ENCODE measurements at regions not wholly inside any gene's neighbourhood (a gene's known extent, or its start where the extent isn't known, plus 50 kb on each side); places are given as distances from the start of the nearest gene placed in this dataset.
A peak's percentile ranks its signal among the peaks of the same experiment; 100 is the strongest.

- H3K36me3 Mint-ChIP-seq: no peaks in the 10 kb centered on the region
- POLR2A ChIA-PET: no interaction called here
Measured at GRCh38 chr7:85573346-85573745, 386.5 kb upstream of the SEMA3D start.

GRCh38 chr7:85570898-85571297 lies 384.0 kb upstream of the SEMA3D start:
- Mint-ChIP-seq H3K27me3 (no peaks in the 10 kb centered on the region), H3K9me3 (peaks cover 1 to 4% (median 3%) of the 10 kb centered on the region in 5 donors), H3K36me3 (peaks cover 0 to 2% (median 0%) of the 10 kb centered on the region in 3 donors), H3K4me3 (no peak overlapping the region), H3K27ac (no peak overlapping the region), H3K4me1 (no peaks in the 10 kb centered on the region)
- no peaks in the 10 kb centered on the region for H3K27me3 ChIP-seq (ENCODE audit: insufficient read depth, low read length, poor library complexity, severe bottlenecking)
- no peak for DNase-seq
- no peak overlapping the region for H3K4me3 ChIP-seq (ENCODE audit: low read length)
- CTCF ChIA-PET: no interaction called here
- H3K27ac ChIP-seq (ENCODE audit: low read depth, low read length): no peak overlapping the region
- H3K9me3 ChIP-seq (ENCODE audit: low read length): no peaks in the 10 kb centered on the region
- POLR2A ChIA-PET: no interaction called here
- no peaks in the 10 kb centered on the region for H3K36me3 ChIP-seq (ENCODE audit: insufficient read depth, low read length)
- no peaks in the 10 kb centered on the region for H3K4me1 ChIP-seq (ENCODE audit: insufficient read depth, low read length)

More at GRCh38 chr7:85573346-85573745, 386.5 kb upstream of the SEMA3D start:
- DNase-seq: no peak
- CTCF ChIA-PET: no interaction called here
- Histone ChIP-seq H3K4me1 (ENCODE audit: insufficient read depth, low read length) (no peaks in the 10 kb centered on the region), H3K36me3 (ENCODE audit: insufficient read depth, low read length) (no peaks in the 10 kb centered on the region), H3K9me3 (ENCODE audit: low read length) (no peaks in the 10 kb centered on the region), H3K27ac (ENCODE audit: low read depth, low read length) (no peak overlapping the region), H3K4me3 (ENCODE audit: low read length) (no peak overlapping the region), H3K27me3 (ENCODE audit: insufficient read depth, low read length, poor library complexity, severe bottlenecking) (no peaks in the 10 kb centered on the region)
- Mint-ChIP-seq H3K27ac (no peak overlapping the region), H3K4me1 (no peaks in the 10 kb centered on the region), H3K4me3 (no peak overlapping the region), H3K9me3 (peaks cover 0 to 3% (median 2%) of the 10 kb centered on the region in 5 donors), H3K27me3 (no peaks in the 10 kb centered on the region)

DNA sequence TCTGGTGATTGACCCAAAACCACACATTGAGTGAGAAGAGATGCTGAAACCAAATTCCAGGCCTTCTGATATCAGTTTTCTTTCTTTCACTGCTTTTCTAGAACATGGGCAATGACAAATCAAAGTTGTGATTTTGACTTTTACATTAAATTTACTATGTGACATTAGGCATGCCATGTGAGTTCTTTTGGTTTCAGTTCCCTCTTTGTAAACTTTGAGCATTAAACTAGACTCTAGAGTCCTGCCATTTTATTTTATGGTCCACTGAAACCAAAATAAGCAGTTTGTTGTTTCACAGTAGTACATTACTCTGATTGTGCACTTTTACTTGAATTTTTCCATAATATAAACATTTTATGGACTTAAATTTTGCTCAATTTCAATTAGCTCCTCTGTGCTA lies 381.1 kb upstream of the SEMA3D start:
- no peak overlapping the region for H3K27ac Mint-ChIP-seq
- no peak overlapping the region for H3K27ac ChIP-seq (ENCODE audit: low read depth, low read length)
- H3K4me3 ChIP-seq (ENCODE audit: low read length): no peak overlapping the region
- no peaks in the 10 kb centered on the region for H3K36me3 ChIP-seq (ENCODE audit: insufficient read depth, low read length)
- peaks cover 1 to 8% (median 5%) of the 10 kb centered on the region in 5 donors for H3K9me3 Mint-ChIP-seq
- no peaks in the 10 kb centered on the region for H3K27me3 ChIP-seq (ENCODE audit: insufficient read depth, low read length, poor library complexity, severe bottlenecking)
- H3K36me3 Mint-ChIP-seq: peaks cover 0 to 2% (median 0%) of the 10 kb centered on the region in 3 donors
- no peaks in the 10 kb centered on the region for H3K4me1 ChIP-seq (ENCODE audit: insufficient read depth, low read length)
- H3K27me3 Mint-ChIP-seq: no peaks in the 10 kb centered on the region
- ChIA-PET CTCF (no interaction called here), POLR2A (interaction anchor here (0.6 kb wide), 1 partner anchor 48 kb away, joined by 3 read pairs; no protein-coding TSS in a partner anchor)
- H3K4me3 Mint-ChIP-seq: no peak overlapping the region
- H3K9me3 ChIP-seq (ENCODE audit: low read length): no peaks in the 10 kb centered on the region
- no peaks in the 10 kb centered on the region for H3K4me1 Mint-ChIP-seq
- no peak for DNase-seq

- H3K4me1 Mint-ChIP-seq: no peaks in the 10 kb centered on the region
- ChIA-PET POLR2A (no interaction called here), CTCF (no interaction called here)
- Histone ChIP-seq H3K4me3 (ENCODE audit: low read length) (no peak overlapping the region), H3K27me3 (ENCODE audit: insufficient read depth, low read length, poor library complexity, severe bottlenecking) (no peaks in the 10 kb centered on the region), H3K9me3 (ENCODE audit: low read length) (no peaks in the 10 kb centered on the region), H3K27ac (ENCODE audit: low read depth, low read length) (no peak overlapping the region), H3K36me3 (ENCODE audit: insufficient read depth, low read length) (no peaks in the 10 kb centered on the region), H3K4me1 (ENCODE audit: insufficient read depth, low read length) (no peaks in the 10 kb centered on the region)
- H3K4me3 Mint-ChIP-seq: no peak overlapping the region
- H3K27me3 Mint-ChIP-seq: peaks cover 0 to 1% of the 10 kb centered on the region in 2 donors
- no peak overlapping the region for H3K27ac Mint-ChIP-seq
- DNase-seq: peak in 1 of 5 donors; percentile 28
- peaks cover 1 to 9% (median 6%) of the 10 kb centered on the region in 5 donors for H3K9me3 Mint-ChIP-seq
- peaks cover 0 to 2% (median 0%) of the 10 kb centered on the region in 3 donors for H3K36me3 Mint-ChIP-seq
Measured at GRCh38 chr7:85566095-85566794, 379.4 kb upstream of the SEMA3D start.

DNA sequence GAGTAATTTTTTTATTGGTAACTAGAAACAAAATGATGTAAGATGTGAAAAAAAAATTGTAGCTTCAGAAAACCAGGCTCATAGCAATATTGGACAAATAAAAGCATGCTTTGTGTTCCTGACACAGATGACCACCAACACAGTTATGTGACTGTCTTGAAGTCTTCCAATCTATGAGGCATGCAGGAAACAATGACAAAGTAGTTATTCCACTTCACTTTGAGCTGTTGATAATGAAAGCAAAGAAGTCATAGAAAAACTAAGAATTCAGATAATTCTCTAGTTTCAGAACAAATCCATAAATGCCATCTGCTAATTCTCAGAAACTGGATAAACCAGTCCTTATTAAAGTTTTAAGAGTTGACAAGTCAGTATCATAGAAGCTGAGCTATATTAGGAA lies 378.4 kb upstream of the SEMA3D start:
- Histone ChIP-seq H3K4me3 (ENCODE audit: low read length) (no peak overlapping the region), H3K9me3 (ENCODE audit: low read length) (no peaks in the 10 kb centered on the region), H3K36me3 (ENCODE audit: insufficient read depth, low read length) (no peaks in the 10 kb centered on the region), H3K27me3 (ENCODE audit: insufficient read depth, low read length, poor library complexity, severe bottlenecking) (no peaks in the 10 kb centered on the region), H3K27ac (ENCODE audit: low read depth, low read length) (no peak overlapping the region), H3K4me1 (ENCODE audit: insufficient read depth, low read length) (no peaks in the 10 kb centered on the region)
- Mint-ChIP-seq H3K27ac (no peak overlapping the region), H3K27me3 (peaks cover 0 to 1% of the 10 kb centered on the region in 2 donors), H3K4me3 (no peak overlapping the region), H3K9me3 (peaks cover 1 to 11% (median 6%) of the 10 kb centered on the region in 5 donors), H3K36me3 (peaks cover 0 to 2% (median 0%) of the 10 kb centered on the region in 3 donors), H3K4me1 (no peaks in the 10 kb centered on the region)
- POLR2A ChIA-PET: no interaction called here
- DNase-seq: no peak
- CTCF ChIA-PET: no interaction called here

DNA sequence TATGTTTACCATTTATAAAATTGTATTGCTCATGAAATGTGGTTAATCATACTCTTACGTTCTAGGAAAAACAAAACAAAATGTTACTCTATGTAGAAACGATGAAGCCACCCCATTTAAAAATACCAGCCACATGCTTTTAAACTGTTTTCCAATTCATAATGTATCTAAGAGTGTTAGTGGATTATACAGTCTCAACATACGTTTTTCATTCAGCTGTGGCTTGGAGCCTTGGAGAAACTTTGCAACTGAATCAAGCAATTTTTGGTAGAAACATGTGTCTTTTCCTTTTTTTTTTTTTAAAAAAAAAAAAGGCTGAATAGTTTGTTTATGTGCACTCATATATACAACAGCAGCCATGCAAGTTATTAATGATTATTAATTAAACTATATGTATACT lies 378.0 kb upstream of the SEMA3D start:
- Histone ChIP-seq H3K27ac (ENCODE audit: low read depth, low read length) (no peak overlapping the region), H3K4me3 (ENCODE audit: low read length) (no peak overlapping the region), H3K9me3 (ENCODE audit: low read length) (no peaks in the 10 kb centered on the region), H3K36me3 (ENCODE audit: insufficient read depth, low read length) (no peaks in the 10 kb centered on the region), H3K27me3 (ENCODE audit: insufficient read depth, low read length, poor library complexity, severe bottlenecking) (no peaks in the 10 kb centered on the region), H3K4me1 (ENCODE audit: insufficient read depth, low read length) (no peaks in the 10 kb centered on the region)
- Mint-ChIP-seq H3K9me3 (peaks cover 1 to 11% (median 6%) of the 10 kb centered on the region in 5 donors), H3K27ac (no peak overlapping the region), H3K27me3 (peaks cover 0 to 1% of the 10 kb centered on the region in 2 donors), H3K36me3 (peaks cover 0 to 2% (median 0%) of the 10 kb centered on the region in 3 donors), H3K4me1 (no peaks in the 10 kb centered on the region), H3K4me3 (no peak overlapping the region)
- POLR2A ChIA-PET: no interaction called here
- DNase-seq: no peak
- CTCF ChIA-PET: no interaction called here

DNA sequence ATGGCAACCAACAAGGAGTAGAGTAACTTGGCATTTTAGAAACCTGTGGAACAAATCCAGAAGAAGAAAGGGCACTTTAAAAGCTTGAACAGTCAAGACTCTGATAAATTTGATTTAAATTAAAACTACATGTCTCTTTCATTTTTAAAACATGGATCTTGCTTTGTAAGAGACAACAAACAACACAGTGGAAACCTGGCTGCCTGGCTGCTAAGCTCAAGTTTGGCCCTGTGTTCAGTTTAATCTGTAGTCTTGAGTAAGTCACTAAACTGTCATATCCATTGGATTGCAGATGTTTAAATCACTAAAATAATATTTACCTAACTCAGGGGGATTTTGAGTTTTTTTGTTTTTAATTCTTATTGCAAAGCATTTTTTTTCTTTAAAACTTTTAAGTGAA lies 374.9 kb upstream of the SEMA3D start:
- no peak for DNase-seq
- H3K27ac Mint-ChIP-seq: no peak overlapping the region
- CTCF ChIA-PET: no interaction called here
- Histone ChIP-seq H3K36me3 (ENCODE audit: insufficient read depth, low read length) (no peaks in the 10 kb centered on the region), H3K4me3 (ENCODE audit: low read length) (no peak overlapping the region), H3K27me3 (ENCODE audit: insufficient read depth, low read length, poor library complexity, severe bottlenecking) (no peaks in the 10 kb centered on the region), H3K9me3 (ENCODE audit: low read length) (no peaks in the 10 kb centered on the region), H3K27ac (ENCODE audit: low read depth, low read length) (no peak overlapping the region), H3K4me1 (ENCODE audit: insufficient read depth, low read length) (no peaks in the 10 kb centered on the region)
- H3K4me1 Mint-ChIP-seq: no peaks in the 10 kb centered on the region
- POLR2A ChIA-PET: no interaction called here
- H3K27me3 Mint-ChIP-seq: peaks cover 0 to 1% of the 10 kb centered on the region in 2 donors
- no peaks in the 10 kb centered on the region for H3K36me3 Mint-ChIP-seq
- H3K4me3 Mint-ChIP-seq: no peak overlapping the region
- H3K9me3 Mint-ChIP-seq: peaks cover 0 to 9% (median 3%) of the 10 kb centered on the region in 5 donors

GRCh38 chr7:85554236-85555178 lies 367.7 kb upstream of the SEMA3D start:
- Histone ChIP-seq H3K9me3 (ENCODE audit: low read length) (no peaks in the 10 kb centered on the region), H3K27ac (ENCODE audit: low read depth, low read length) (no peak overlapping the region), H3K4me3 (ENCODE audit: low read length) (no peak overlapping the region), H3K36me3 (ENCODE audit: insufficient read depth, low read length) (no peaks in the 10 kb centered on the region), H3K4me1 (ENCODE audit: insufficient read depth, low read length) (no peaks in the 10 kb centered on the region), H3K27me3 (ENCODE audit: insufficient read depth, low read length, poor library complexity, severe bottlenecking) (no peaks in the 10 kb centered on the region)
- H3K27ac Mint-ChIP-seq: no peak overlapping the region
- H3K36me3 Mint-ChIP-seq: no peaks in the 10 kb centered on the region
- peaks cover 0 to 1% of the 10 kb centered on the region in 2 donors for H3K27me3 Mint-ChIP-seq
- no peak overlapping the region for H3K4me3 Mint-ChIP-seq
- POLR2A ChIA-PET: no interaction called here
- CTCF ChIA-PET: no interaction called here
- peaks cover 0 to 3% (median 0%) of the 10 kb centered on the region in 5 donors for H3K9me3 Mint-ChIP-seq
- peak in 1 of 5 donors; percentile 13 for DNase-seq
- H3K4me1 Mint-ChIP-seq: no peaks in the 10 kb centered on the region
